Stimulated activated CD8-positive, alpha-beta memory T cell treated with anti-CD3 and anti-CD28 coated beads, Interleukin-12 subunit alpha, Interleukin-12 subunit beta, amount 100 ng/mL, for 24 hours (primary cell): ENCODE measurements at regions not wholly inside any gene's neighbourhood (a gene's known extent, or its start where the extent isn't known, plus 50 kb on each side); places are given as distances from the start of the nearest gene placed in this dataset.
A peak's percentile ranks its signal among the peaks of the same experiment; 100 is the strongest.

Experiments used
- DNase-seq: peaks from one replicate; pipeline ENCODE4 v3.0.0-alpha.2; 2020; ENCODE audit errors: extremely low read depth

DNA sequence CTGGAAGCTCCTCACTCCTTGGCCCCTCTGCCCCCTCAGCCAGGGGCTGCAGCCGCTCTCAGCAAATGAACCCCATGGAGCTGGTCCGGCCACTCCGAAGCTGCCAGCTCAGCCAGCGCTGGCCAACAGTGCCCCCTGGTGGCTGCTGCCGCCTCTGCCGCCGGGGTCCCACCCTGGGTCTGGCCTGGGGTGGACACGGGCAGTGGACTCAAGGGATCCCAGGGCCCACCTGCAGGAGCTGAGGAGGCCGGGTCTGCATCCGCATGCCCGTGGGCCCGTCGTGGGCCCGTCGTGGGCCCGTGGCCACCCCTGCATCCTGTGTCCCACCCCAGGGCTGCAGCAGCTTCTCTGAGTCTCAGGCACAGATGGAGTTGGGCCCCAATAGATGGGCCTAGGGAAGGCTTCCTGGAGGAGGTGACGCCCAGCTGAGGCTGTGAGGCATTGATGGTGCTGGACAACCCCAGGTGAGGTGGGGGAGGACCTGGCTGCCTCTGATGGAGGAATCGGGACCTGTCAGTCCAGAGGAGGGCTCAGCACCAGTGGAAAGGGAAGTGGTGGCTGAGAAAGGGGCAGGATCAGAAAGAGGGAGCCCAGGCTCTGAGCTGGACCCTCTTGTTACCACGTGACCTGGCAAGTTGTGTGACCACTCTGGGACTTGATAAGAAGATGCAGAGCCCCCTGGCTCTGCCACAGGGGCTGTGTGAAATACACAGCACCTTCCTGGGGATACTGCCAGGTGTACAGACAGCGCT is 522.3 kb downstream of the BRD1 start:
- peak; percentile 9 for DNase-seq

GRCh38 chr22:49303781-49304461 is 523.8 kb downstream of the BRD1 start:
- DNase-seq, result no peak

- DNase-seq, result no peak
Observed at GRCh38 chr22:49303061-49303735, 524.5 kb downstream of the BRD1 start.

DNA sequence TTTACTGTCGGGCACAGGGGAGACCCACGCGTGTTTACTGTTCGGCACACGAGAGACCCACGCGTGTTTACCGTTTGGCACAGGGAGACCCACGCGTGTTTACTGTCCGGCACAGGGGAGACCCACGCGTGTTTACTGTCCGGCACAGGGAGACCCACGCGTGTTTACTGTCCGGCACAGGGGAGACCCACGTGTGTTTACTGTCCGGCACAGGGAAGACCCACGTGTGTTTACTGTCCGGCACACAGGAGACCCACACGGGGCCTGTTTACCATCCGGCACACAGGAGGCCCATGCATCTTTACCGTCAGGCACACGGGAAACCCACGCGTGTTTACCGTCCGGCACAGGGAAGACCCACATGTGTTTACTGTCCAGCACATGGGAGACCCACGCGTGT is 525.1 kb downstream of the BRD1 start:
- DNase-seq, result no peak

DNA sequence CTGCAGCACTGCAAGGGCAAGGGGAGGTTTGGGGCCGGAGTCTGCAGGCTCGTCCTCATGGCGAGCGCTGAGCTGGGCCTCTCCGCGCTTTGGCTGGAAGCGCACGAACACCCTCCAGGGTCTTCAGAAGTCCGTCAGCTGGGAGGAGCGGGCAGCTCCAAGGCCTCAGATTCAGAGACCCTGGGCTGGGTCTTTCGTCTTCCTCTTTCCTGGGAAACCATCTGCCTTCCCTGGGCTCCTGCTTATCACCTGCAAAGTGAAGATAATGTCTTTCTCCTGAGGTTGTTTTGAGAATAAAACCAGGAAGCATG is 525.6 kb downstream of the BRD1 start:
- no peak for DNase-seq

DNA sequence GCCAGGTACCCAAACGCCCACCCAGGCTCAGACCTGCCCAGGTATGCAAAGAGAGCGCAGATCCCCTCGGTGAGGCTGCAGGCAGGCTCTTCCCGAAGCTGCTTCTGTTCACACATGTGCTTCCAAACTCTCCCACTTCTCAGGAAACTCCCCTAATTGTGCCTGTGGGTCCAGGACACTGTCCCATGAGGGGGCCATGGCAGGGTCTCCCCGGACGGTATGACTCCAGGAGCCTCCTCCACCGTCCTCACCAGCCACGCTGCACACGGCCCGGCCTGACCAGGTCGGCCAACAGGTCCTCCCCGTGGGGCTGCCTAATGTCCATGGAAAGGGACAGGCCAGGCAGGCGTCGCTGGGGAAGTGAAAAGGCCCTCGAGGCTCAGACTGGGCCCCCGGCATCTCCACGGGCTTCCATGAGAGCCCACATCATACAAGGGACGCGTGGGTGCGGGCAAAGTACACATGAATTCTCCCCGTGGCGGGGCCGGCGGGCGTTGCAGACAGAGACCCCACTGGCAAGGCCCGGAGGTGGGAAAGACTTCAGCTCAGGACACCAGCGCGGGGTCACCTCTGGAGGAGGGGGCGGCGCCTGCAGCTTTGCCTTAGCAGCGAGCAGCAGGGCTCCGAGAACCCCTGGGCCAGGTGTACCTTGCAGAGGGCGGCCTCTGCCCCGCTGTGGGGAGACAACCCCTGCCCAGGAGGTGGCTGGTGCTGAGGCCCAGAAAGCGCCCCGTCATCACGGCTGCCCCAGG is 526.1 kb downstream of the BRD1 start:
- DNase-seq, result no peak

GRCh38 chr22:49300951-49301397 is 526.7 kb downstream of the BRD1 start:
- no peak for DNase-seq

DNA sequence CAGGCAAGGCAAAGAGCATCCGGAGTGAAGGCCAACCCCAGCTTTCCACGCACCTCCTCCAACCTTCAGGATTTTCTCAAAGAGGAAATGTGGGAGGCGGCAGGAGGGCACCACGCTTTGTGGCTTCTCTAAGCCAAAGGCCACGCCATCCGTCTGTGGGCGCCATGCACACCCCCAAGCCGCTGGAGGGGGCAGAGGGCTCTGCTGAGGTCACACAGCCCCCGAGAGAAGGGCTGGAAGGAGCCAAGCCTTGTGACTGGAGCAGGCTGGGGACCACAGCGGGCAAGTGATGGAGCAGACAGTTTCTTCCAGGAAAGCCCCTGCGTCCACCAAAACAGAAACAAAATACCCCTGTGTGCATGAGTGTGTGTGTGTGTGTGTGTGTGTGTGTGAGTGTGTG is 527.4 kb downstream of the BRD1 start:
- no peak for DNase-seq

DNA sequence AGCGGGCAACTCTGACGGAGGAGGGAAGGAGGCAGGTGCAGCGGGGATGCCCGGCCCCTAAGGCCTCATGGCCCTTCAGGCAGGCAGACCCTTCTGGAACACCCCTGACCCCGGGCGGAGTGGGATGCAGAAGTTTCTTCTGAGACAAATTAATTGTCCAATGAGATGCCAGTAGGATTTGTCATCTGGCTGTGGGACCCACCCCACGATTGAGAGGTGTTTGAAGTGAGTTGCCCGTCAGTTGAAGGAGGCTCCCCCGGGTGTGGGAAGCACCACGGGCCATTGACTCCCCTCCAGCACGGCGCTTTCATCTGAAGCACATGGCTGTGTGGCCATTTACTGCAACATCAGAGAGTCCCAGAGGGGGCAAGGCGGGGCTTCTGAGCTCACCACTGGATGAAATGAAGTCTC is 527.8 kb downstream of the BRD1 start:
- no peak for DNase-seq

GRCh38 chr22:49298834-49299750 is 528.6 kb downstream of the BRD1 start:
- DNase-seq, result no peak

GRCh38 chr22:49297871-49298721 is 529.6 kb downstream of the BRD1 start:
- no peak for DNase-seq

GRCh38 chr22:49297286-49297870 is 530.3 kb downstream of the BRD1 start:
- no peak for DNase-seq

GRCh38 chr22:49296561-49296960 is 531.1 kb downstream of the BRD1 start:
- DNase-seq, result no peak

DNA sequence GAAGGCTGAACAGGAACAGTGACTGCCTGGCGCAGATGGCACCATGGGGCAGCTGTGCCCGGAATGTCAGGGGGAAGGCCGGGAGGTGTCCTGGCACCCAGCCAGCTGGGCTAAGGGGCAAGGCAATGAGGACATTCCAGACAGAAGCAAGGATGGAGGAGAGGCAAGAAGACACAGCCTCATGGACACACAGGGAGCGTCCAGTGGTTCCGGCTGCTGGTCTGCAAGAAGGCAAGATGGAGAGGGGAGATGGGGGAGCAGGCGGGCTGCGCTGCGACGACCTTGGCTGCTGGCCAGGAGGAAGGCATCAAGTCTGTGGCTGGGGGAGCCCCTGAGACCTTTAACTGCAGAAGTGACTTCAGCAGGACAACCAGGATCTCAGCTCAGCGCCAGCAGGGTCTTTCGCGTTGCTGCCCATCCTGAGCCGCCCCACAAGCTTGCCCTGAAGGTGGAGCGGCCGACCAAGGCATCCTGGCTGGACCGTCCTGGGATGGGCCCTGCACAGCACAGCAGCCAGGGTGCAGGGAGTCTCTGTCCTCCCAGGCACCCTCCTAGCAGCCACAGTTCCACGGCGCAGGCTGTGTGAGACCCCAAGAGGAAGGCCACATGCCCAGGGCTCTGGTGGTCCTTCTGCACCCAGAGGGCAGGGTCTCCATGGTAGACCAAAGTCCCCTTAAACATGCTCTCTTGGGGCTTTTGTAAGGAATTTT is 531.7 kb downstream of the BRD1 start:
- no peak for DNase-seq

DNA sequence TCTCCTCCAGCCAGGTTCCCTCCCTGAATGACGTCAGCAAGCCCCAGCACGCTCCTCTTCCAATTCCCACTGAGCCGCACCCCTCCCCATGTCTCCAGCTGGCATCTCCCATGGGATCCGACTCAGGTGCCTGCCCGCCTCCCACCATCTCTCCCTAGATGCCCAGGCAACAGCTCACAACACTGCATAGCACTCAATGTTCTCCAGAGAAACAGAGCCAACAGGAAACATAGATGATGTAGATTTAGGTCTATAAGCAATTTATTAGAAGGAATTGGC is 532.3 kb downstream of the BRD1 start:
- DNase-seq, result no peak

DNA sequence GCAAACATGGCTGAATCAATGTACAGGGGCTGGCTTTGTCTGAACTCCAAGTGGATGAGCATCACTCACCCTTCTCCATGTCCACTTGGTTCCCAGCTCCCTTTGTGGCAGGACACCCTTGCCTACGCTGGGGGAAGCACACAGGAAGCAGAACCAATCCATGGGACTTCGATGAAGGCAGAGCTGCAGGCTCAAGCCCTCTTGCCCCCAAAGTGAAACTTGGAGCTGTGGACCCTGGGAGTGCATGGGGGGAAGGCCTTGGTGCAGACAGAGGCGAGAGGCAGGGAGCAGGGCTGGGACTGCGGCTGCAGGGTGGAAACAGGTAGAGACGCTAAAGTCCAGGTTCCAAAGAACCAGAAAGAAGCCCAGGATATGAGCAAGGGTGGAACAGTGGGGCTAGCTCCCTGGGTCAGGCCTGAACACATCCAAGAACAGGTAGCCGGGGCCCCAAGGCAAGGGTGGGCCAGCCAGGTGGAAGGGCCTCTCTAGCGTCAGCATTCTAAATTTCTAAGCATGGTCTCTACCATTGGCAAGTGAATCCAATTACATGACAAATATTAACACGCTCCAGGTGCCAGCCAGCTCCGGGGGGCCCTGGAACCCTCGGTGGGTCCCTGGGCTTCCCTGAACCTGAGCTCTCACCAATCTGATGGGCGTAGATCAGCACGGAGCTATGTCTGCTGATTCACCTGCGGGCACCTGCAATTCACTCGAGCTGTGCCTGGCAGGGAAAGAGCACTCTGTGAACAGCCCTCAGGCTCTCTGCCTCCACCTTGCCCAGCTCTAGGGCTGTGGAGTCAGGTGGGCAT is 532.8 kb downstream of the BRD1 start:
- no peak for DNase-seq

- DNase-seq, result no peak
Observed at GRCh38 chr22:49292909-49293308, 534.8 kb downstream of the BRD1 start.

GRCh38 chr22:49291781-49292180 is 535.9 kb downstream of the BRD1 start:
- no peak for DNase-seq

- DNase-seq, result no peak
Observed at GRCh38 chr22:49291169-49291568, 536.5 kb downstream of the BRD1 start.
